Lung microvascular endothelial cell (primary cell): ENCODE measurements at regions not wholly inside any gene's neighbourhood (a gene's known extent, or its start where the extent isn't known, plus 50 kb on each side); places are given as distances from the start of the nearest gene placed in this dataset.
A peak's percentile ranks its signal among the peaks of the same experiment; 100 is the strongest.

Source experiments
- DNase-seq, 2 donors: peaks; one replicate each; pipeline versions ENCODE4 v3.0.0 to v3.0.0-alpha.2; 2010; ENCODE audit warnings: low read depth in 2 of 2

GRCh38 chr13:91284335-91284734 lies 63.2 kb upstream of the MIR17HG start:
- DNase-seq = no peak

- DNase-seq = no peak
Observed at GRCh38 chr13:91286317-91286716, 61.2 kb upstream of the MIR17HG start.

- peak in 1 of 2 donors; percentile 14 for DNase-seq
Observed at GRCh38 chr13:91291078-91291477, 56.4 kb upstream of the MIR17HG start.

GRCh38 chr13:91292630-91293221 lies 54.8 kb upstream of the MIR17HG start:
- DNase-seq = peak in 1 of 2 donors; percentile 40

- DNase-seq = no peak
Observed at GRCh38 chr13:91295712-91296410, 51.6 kb upstream of the MIR17HG start.

- DNase-seq = no peak
Observed at GRCh38 chr13:91297503-91297902, 50.0 kb upstream of the MIR17HG start.
